ENCODE measurements at regions not wholly inside any gene's neighbourhood (a gene's known extent, or its start where the extent isn't known, plus 50 kb on each side); places are given as distances from the start of the nearest gene placed in this dataset.

DNA sequence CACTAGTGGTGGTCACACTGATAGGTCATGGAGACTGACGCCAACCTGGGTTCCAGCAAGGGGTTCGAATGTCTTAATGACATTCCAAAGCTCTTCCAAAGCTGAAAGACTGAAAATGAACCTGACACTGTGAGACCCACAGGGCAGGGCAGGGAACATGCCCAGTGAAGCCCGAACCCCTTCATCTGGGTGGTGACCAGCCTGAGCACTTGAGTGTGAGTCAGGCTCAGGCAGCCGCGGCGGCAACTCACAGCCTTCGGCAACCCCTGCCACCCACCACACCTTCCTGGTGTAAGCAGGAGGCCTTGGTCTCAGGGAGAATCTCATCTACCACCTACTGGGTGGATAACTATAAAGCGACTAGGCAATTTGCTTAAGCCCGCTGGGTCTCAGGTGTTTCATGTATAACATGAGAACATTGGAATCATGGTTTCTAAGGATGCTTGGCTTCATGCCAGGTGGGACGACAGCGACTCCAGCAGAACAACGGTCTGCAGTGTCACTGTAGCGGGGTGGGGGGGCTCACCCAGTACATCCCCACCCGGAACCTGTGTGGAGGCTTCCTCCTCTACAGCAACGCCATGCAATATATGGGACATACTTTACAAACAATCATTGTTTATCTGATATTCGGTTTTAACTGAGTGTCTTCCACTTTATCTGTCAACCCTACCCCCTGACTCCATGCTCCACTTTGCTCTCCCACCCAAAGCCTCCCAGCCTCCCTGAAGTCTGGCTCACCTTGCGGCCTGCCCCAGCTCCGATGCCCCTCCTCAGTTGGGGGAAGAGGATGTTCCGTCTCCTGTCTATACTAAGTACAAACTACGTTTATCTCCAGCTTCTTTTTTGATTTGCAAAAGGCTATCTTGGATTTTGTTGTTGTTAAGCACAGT is 125.0 kb upstream of the MEF2A start:
- no peak for DNase-seq

- no peak for DNase-seq
Observed at GRCh38 chr15:99441444-99441800, 124.4 kb upstream of the MEF2A start.

GRCh38 chr15:99441871-99442251 is 123.9 kb upstream of the MEF2A start:
- DNase-seq, result no peak

- DNase-seq, result no peak
Observed at GRCh38 chr15:99442252-99442897, 123.4 kb upstream of the MEF2A start.

- DNase-seq, result no peak
Observed at GRCh38 chr15:99443056-99443756, 122.6 kb upstream of the MEF2A start.

DNA sequence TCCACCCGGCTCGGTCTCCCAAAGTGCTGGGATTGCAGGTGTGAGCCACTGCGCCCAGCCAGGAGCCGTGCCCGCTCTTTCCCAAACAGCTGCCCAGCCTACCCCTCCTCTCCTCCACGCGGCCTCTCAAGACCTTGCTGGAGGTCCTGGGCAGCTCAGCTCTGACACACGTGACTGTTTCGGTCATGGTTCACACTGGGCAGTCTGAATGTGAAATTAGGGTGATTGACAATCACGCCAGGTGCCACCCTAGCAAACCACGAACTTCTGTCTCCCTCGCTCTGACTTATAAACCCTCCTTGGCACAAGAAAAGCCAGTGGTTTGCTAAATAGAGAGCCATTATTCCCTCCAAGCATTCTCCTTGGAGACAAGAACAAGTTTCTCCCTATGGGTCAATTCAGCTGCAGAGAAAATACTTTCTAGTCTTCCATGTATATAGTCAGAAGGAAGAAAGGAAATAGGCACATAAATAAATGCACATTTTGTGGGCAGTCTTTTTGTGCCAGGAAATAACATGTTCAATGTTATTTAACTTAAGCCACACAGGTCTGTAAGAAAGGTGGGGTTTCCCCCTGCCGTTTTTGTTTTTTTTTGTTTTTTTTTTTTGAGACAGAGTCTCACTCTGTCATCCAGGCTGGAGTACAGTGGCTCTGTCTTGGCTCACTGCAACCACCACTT is 121.9 kb upstream of the MEF2A start:
- no peak for DNase-seq

- DNase-seq, result no peak
Observed at GRCh38 chr15:99445272-99445850, 120.4 kb upstream of the MEF2A start.

GRCh38 chr15:99446565-99447496 is 119.0 kb upstream of the MEF2A start:
- no peak for DNase-seq

DNA sequence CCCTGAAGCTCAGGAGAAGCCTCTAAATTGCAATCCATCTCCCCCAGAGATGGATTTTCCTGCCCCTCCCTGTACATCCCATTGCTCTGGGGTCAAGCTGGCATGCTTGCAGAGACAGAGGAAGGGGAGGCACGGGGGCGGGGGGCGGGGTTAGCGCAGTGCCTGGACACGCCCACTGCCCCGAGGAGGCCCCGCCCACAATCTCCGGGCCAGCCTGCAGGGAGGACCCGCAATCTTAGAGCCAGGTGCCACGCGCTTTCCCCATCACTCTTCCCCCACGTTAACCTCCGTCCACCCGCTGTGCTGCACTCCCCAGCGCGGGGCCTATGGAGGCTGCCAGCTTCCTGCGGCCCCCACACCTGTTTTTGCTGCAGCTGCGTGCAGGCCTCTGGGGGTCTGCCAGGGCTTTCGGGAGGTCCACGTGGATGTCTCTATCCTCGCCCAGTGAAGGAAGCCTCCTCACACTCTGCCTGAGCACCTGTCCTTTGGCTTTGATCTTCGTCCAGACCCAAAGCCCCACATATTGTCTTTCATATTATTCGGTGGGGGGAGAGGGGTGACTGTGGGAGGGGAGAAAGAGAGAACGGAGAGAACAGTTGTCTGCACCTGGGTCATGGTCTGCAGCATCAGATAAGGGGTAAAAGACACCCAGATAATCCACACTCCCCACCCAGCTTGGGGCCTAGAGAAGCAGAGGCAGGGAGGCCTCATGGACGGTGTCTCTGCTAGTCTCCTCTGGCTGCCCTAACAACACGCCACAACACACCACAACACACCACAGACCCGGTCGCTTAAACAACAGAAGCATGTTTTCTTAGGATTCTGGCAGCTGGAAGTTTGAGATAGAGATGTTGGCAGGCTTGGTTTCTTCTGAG is 118.0 kb upstream of the MEF2A start:
- no peak for DNase-seq

DNA sequence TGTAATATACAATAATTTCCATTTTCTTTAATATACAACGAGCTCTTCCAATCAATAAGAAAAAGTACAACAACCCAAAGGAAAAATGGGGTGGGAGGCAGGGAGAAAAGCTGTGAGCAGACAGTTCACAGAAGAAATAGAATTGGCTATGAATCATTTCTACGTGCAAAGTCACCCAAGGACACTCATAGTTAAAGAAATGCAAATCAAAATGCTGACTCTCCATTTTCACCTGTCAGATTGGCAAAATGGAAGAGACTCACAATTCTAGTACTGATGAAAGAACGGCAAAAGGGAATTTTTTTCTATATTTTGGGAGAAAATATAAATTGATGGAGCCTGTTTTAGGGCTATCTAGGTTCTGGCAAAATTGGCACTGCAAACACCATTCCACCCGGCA is 116.3 kb upstream of the MEF2A start:
- no peak for DNase-seq

GRCh38 chr15:99450896-99451358 is 114.9 kb upstream of the MEF2A start:
- peak in 7 of 14 donors; percentile 9 to 53 (median 32) for DNase-seq

DNA sequence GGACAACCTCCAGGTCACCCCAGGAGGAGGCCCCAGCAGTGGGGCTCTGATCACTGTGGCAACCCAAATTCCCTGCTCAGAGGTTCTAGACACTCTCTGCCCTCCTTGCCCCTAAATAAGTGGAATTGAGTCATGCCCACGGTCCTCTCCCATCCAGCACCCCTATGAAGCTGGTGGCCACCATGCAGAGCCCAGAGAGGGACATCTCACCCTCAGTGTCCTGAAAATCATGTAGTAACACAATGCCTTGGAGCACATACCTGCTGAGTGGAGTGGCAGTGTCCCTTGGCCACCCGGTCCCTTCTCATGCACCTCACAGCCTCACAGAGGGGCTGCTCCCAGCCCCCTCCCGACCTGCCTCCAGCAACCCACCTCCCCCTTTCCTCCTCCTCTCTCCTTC is 114.3 kb upstream of the MEF2A start:
- DNase-seq, result no peak

GRCh38 chr15:99452010-99452409 is 113.8 kb upstream of the MEF2A start:
- DNase-seq, result no peak

DNA sequence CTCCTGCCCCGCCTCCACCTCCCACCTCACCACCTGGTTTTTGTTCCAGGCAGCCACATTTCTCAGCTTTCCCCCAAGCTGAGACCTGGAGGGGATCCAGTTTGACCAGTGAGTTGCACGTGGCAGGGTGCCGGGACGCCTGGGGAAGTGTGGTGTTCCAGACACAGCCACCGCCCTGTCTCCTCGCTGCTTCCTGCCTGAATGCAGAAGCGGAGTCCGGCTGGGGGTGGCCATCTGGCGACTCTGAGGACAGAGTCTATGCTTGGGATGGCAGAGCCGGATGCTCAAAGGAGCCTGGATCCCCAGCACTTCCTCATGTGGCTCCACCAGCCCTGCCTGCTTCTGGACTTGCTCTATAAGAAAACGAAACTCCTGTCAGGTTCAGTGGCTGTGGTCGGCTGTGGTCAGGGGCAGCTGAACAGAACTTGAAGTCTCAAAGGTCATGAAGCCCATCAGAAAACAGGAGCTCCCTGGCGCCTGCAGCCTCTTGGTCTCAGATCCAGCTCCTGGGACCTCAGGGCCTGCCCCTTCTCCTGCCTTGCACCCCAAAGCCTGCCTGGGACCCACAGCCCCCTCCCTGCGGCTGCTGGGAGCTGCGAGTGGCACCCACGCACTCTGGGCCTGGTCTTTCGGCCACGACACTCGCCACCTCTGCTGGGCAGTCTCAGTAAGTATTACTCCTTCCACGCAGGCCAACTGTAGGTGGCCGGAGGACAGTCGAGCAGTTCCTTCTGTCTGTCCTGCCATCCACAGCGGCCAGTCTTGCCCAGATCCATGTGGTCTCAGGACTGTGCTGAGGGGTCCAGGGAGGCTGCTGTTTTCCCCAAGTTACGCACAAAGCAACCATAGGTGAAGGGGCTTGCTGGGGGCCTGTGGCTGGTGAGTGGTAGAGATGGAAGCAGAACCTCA is 112.8 kb upstream of the MEF2A start:
- peak in 11 of 14 donors; percentile 19 to 83 (median 59) for DNase-seq

DNA sequence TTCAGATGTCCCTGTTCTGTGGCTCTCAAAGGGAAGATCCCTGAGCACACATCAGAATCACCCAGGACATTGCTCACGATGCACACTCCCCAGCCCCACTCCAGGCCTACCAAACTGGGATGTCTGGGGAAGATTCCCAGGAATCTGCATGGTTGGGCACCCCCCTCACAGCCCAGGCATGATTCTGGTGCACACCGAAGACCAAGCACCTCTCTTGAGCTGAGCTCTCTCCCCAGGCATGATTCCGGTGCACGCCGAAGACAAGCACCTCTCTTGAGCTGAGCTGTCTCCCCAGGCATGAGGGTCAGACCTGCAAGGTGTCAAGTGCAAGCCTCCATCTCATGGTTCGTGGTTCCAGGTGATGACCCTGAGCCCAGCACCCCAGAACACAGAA is 112.2 kb upstream of the MEF2A start:
- no peak for DNase-seq

DNA sequence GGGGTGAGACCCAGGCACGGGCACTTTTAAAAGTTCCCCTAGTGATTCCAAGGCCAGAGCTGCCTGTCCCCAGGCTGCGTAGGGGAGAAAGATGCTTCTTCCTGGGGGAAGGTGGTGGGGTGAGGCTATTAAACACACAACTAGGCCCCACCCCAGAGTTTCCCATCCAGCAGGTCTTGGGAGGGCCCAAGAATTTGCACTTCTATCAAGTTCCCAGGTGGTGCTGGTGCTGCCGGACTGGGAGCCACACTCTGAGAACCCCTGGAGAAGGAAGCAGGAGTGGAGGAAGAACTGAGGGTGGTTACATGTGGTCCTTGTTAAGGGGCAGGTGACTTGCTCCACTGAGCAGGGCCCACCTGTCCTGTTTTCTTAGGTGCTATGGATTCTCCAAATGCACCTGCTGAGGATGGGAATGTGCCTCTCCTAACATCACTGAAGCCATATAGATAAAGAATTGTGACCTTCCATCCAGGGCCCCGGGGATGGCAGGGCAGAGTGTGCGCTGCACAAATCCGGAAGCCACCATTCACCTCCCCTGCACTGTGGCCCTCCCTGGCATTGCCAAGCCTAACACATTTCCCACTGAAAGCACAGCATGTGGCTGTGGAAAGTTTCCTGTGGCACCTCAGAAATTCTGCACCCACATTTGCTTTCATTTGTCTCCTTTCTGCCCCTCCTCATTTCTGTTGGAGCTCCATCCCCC is 111.5 kb upstream of the MEF2A start:
- DNase-seq, result no peak

GRCh38 chr15:99454941-99455788 is 110.6 kb upstream of the MEF2A start:
- peak in 5 of 14 donors; percentile 14 to 73 (median 21) for DNase-seq

Data from C1 segment of cervical spinal cord (tissue), 14 donors.